ENCODE measurements at regions not wholly inside any gene's neighbourhood (a gene's known extent, or its start where the extent isn't known, plus 50 kb on each side); places are given as distances from the start of the nearest gene placed in this dataset.
A peak's percentile ranks its signal among the peaks of the same experiment; 100 is the strongest.

GRCh38 chr15:47188758-47189507 lies 528.4 kb upstream of the SEMA6D start:
- no peak for ATAC-seq

GRCh38 chr15:47194718-47195117 lies 522.6 kb upstream of the SEMA6D start:
- no peaks in the 10 kb centered on the region for H3K4me1 Mint-ChIP-seq
- no peak overlapping the region for H3K27ac Mint-ChIP-seq
- H3K36me3 Mint-ChIP-seq = no peaks in the 10 kb centered on the region
- no peak overlapping the region for H3K4me3 Mint-ChIP-seq
- DNase-seq = no peak
- no peak for ATAC-seq
- H3K9me3 Mint-ChIP-seq (ENCODE audit: low read depth) = no peaks in the 10 kb centered on the region
- no peaks in the 10 kb centered on the region for H3K27me3 Mint-ChIP-seq
- CTCF ChIA-PET = interaction anchor here (2.4 to 2.6 kb wide), 2 partner anchors 793 to 1157 kb away, joined by 7 to 17 read pairs; no protein-coding TSS in a partner anchor

More at GRCh38 chr15:47188758-47189507, 528.4 kb upstream of the SEMA6D start:
- Mint-ChIP-seq H3K9me3 (ENCODE audit: low read depth) (no peaks in the 10 kb centered on the region), H3K4me1 (peaks cover 3% of the 10 kb centered on the region), H3K27me3 (peaks cover 21% of the 10 kb centered on the region), H3K4me3 (no peak overlapping the region), H3K36me3 (no peaks in the 10 kb centered on the region), H3K27ac (no peak overlapping the region)
- CTCF ChIA-PET = no interaction called here
- no peak for DNase-seq

- DNase-seq = peak; percentile 47
- no peaks in the 10 kb centered on the region for H3K27me3 Mint-ChIP-seq
- peak; percentile 61 for ATAC-seq
- CTCF ChIA-PET = interaction anchor here (0.7 to 2.6 kb wide), 7 partner anchors 8 to 1156 kb away, joined by 3 to 17 read pairs (median 3); no protein-coding TSS in a partner anchor
- no peaks in the 10 kb centered on the region for H3K4me1 Mint-ChIP-seq
- H3K36me3 Mint-ChIP-seq = no peaks in the 10 kb centered on the region
- no peak overlapping the region for H3K4me3 Mint-ChIP-seq
- no peak overlapping the region for H3K27ac Mint-ChIP-seq
- no peaks in the 10 kb centered on the region for H3K9me3 Mint-ChIP-seq (ENCODE audit: low read depth)
Measured at GRCh38 chr15:47196048-47196447, 521.3 kb upstream of the SEMA6D start.

- Mint-ChIP-seq H3K36me3 (no peaks in the 10 kb centered on the region), H3K4me3 (no peak overlapping the region), H3K27me3 (no peaks in the 10 kb centered on the region), H3K27ac (no peak overlapping the region), H3K4me1 (no peaks in the 10 kb centered on the region), H3K9me3 (ENCODE audit: low read depth) (no peaks in the 10 kb centered on the region)
- CTCF ChIA-PET = no interaction called here
- DNase-seq (no peak), ATAC-seq (no peak)
Measured at GRCh38 chr15:47203993-47204392, 513.3 kb upstream of the SEMA6D start.

- H3K4me1 Mint-ChIP-seq = no peaks in the 10 kb centered on the region
- H3K27ac Mint-ChIP-seq = no peak overlapping the region
Measured at GRCh38 chr15:47206358-47206978, 510.8 kb upstream of the SEMA6D start.

GRCh38 chr15:47209591-47209990 lies 507.7 kb upstream of the SEMA6D start:
- Mint-ChIP-seq H3K4me1 (no peaks in the 10 kb centered on the region), H3K36me3 (no peaks in the 10 kb centered on the region), H3K27me3 (no peaks in the 10 kb centered on the region), H3K27ac (no peak overlapping the region), H3K4me3 (no peak overlapping the region), H3K9me3 (ENCODE audit: low read depth) (no peaks in the 10 kb centered on the region)
- CTCF ChIA-PET = no interaction called here
- ATAC-seq (no peak), DNase-seq (no peak)

More at GRCh38 chr15:47206358-47206978, 510.8 kb upstream of the SEMA6D start:
- CTCF ChIA-PET = no interaction called here
- H3K27me3 Mint-ChIP-seq = no peaks in the 10 kb centered on the region
- H3K4me3 Mint-ChIP-seq = no peak overlapping the region
- H3K36me3 Mint-ChIP-seq = no peaks in the 10 kb centered on the region
- ATAC-seq (no peak), DNase-seq (no peak)
- no peaks in the 10 kb centered on the region for H3K9me3 Mint-ChIP-seq (ENCODE audit: low read depth)

GRCh38 chr15:47212222-47213010 lies 504.9 kb upstream of the SEMA6D start:
- ATAC-seq = no peak
- no peaks in the 10 kb centered on the region for H3K4me1 Mint-ChIP-seq
- no peaks in the 10 kb centered on the region for H3K27me3 Mint-ChIP-seq
- CTCF ChIA-PET = no interaction called here
- H3K27ac Mint-ChIP-seq = no peak overlapping the region
- DNase-seq = no peak
- no peaks in the 10 kb centered on the region for H3K9me3 Mint-ChIP-seq (ENCODE audit: low read depth)
- no peak overlapping the region for H3K4me3 Mint-ChIP-seq
- H3K36me3 Mint-ChIP-seq = no peaks in the 10 kb centered on the region

- no peaks in the 10 kb centered on the region for H3K27me3 Mint-ChIP-seq
- CTCF ChIA-PET = no interaction called here
- no peaks in the 10 kb centered on the region for H3K9me3 Mint-ChIP-seq (ENCODE audit: low read depth)
- no peaks in the 10 kb centered on the region for H3K4me1 Mint-ChIP-seq
- H3K36me3 Mint-ChIP-seq = no peaks in the 10 kb centered on the region
- ATAC-seq = no peak
- no peak overlapping the region for H3K27ac Mint-ChIP-seq
- no peak overlapping the region for H3K4me3 Mint-ChIP-seq
- DNase-seq = no peak
Measured at GRCh38 chr15:47213883-47214282, 503.4 kb upstream of the SEMA6D start.

GRCh38 chr15:47218295-47218694 lies 499.0 kb upstream of the SEMA6D start:
- Mint-ChIP-seq H3K27ac (no peak overlapping the region), H3K27me3 (no peaks in the 10 kb centered on the region), H3K4me1 (no peaks in the 10 kb centered on the region), H3K9me3 (ENCODE audit: low read depth) (no peaks in the 10 kb centered on the region), H3K36me3 (no peaks in the 10 kb centered on the region), H3K4me3 (no peak overlapping the region)
- ATAC-seq (no peak), DNase-seq (no peak)
- CTCF ChIA-PET = no interaction called here

GRCh38 chr15:47244361-47244760 lies 472.9 kb upstream of the SEMA6D start:
- no peaks in the 10 kb centered on the region for H3K27me3 Mint-ChIP-seq
- no peaks in the 10 kb centered on the region for H3K36me3 Mint-ChIP-seq
- H3K27ac Mint-ChIP-seq = no peak overlapping the region
- DNase-seq (no peak), ATAC-seq (no peak)
- H3K9me3 Mint-ChIP-seq (ENCODE audit: low read depth) = peaks cover 10% of the 10 kb centered on the region
- CTCF ChIA-PET = no interaction called here
- no peaks in the 10 kb centered on the region for H3K4me1 Mint-ChIP-seq
- no peak overlapping the region for H3K4me3 Mint-ChIP-seq

- H3K9me3 Mint-ChIP-seq (ENCODE audit: low read depth) = peaks cover 7% of the 10 kb centered on the region
- H3K36me3 Mint-ChIP-seq = no peaks in the 10 kb centered on the region
- H3K27ac Mint-ChIP-seq = no peak overlapping the region
- H3K27me3 Mint-ChIP-seq = no peaks in the 10 kb centered on the region
- DNase-seq (no peak), ATAC-seq (no peak)
- CTCF ChIA-PET = no interaction called here
- no peak overlapping the region for H3K4me3 Mint-ChIP-seq
- no peaks in the 10 kb centered on the region for H3K4me1 Mint-ChIP-seq
Measured at GRCh38 chr15:47246317-47246716, 471.0 kb upstream of the SEMA6D start.

GRCh38 chr15:47258521-47258920 lies 458.8 kb upstream of the SEMA6D start:
- Mint-ChIP-seq H3K27me3 (no peaks in the 10 kb centered on the region), H3K36me3 (no peaks in the 10 kb centered on the region), H3K9me3 (ENCODE audit: low read depth) (peaks cover 23% of the 10 kb centered on the region), H3K4me3 (no peak overlapping the region), H3K4me1 (no peaks in the 10 kb centered on the region), H3K27ac (no peak overlapping the region)
- DNase-seq (no peak), ATAC-seq (no peak)
- CTCF ChIA-PET = no interaction called here

GRCh38 chr15:47265686-47266085 lies 451.6 kb upstream of the SEMA6D start:
- ATAC-seq (no peak), DNase-seq (no peak)
- CTCF ChIA-PET = no interaction called here
- H3K9me3 Mint-ChIP-seq (ENCODE audit: low read depth) = peaks cover 10% of the 10 kb centered on the region
- H3K27me3 Mint-ChIP-seq = no peaks in the 10 kb centered on the region
- no peak overlapping the region for H3K27ac Mint-ChIP-seq
- H3K4me1 Mint-ChIP-seq = no peaks in the 10 kb centered on the region
- H3K4me3 Mint-ChIP-seq = no peak overlapping the region
- H3K36me3 Mint-ChIP-seq = no peaks in the 10 kb centered on the region

- peaks cover 10% of the 10 kb centered on the region for H3K9me3 Mint-ChIP-seq (ENCODE audit: low read depth)
- no peaks in the 10 kb centered on the region for H3K27me3 Mint-ChIP-seq
- ATAC-seq = no peak
- no peak for DNase-seq
- no peaks in the 10 kb centered on the region for H3K4me1 Mint-ChIP-seq
- CTCF ChIA-PET = no interaction called here
- H3K27ac Mint-ChIP-seq = no peak overlapping the region
- no peaks in the 10 kb centered on the region for H3K36me3 Mint-ChIP-seq
- no peak overlapping the region for H3K4me3 Mint-ChIP-seq
Measured at GRCh38 chr15:47266566-47266965, 450.7 kb upstream of the SEMA6D start.

All from activated CD8-positive, alpha-beta memory T cell treated with anti-CD3 and anti-CD28 coated beads, Interleukin-2, amount 10 ng/mL, durations not matched to agents 7 days and 5 days (primary cell).